Hepatocyte (in vitro differentiated cells): ENCODE measurements at regions not wholly inside any gene's neighbourhood (a gene's known extent, or its start where the extent isn't known, plus 50 kb on each side); places are given as distances from the start of the nearest gene placed in this dataset.

Source experiments
- EZH2 ChIP-seq: fragments of 200-600 bp; sonication (generic); IDR thresholded peaks from 2 replicates; pipeline ENCODE4 v1.6.1; 2016; ENCODE audit warnings: antibody characterized with exemption, mild to moderate bottlenecking, borderline replicate concordance
- TF ChIP-seq, protein P1 (sequence below): fragments of 200-600 bp; sonication (generic); IDR thresholded peaks from 2 replicates; pipeline ENCODE4 v1.5.1; 2016; ENCODE audit warnings: antibody characterized with exemption, mild to moderate bottlenecking; ENCODE audit not compliant: poor library complexity

DNA sequence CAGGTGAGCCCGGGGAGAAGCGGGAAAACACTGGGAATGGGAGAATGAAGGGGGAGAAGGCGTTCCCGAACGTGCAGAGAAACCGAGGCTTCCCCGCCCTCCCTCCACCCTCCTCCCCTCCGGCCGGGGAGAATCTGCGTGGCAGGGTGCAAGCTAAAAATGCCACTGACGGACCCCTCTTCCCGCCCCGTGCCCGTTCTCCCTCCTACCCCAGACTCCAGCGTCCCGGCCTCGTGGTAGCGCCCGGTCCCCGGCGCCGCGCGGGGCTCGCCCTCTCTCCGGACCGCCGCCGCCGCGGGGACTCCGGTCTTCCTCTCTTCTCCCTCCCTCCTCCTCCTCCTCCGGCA is 81.6 kb upstream of the AK4 start:
- TF ChIP-seq EZH2, result no peak
- TF ChIP-seq, protein P1, sequence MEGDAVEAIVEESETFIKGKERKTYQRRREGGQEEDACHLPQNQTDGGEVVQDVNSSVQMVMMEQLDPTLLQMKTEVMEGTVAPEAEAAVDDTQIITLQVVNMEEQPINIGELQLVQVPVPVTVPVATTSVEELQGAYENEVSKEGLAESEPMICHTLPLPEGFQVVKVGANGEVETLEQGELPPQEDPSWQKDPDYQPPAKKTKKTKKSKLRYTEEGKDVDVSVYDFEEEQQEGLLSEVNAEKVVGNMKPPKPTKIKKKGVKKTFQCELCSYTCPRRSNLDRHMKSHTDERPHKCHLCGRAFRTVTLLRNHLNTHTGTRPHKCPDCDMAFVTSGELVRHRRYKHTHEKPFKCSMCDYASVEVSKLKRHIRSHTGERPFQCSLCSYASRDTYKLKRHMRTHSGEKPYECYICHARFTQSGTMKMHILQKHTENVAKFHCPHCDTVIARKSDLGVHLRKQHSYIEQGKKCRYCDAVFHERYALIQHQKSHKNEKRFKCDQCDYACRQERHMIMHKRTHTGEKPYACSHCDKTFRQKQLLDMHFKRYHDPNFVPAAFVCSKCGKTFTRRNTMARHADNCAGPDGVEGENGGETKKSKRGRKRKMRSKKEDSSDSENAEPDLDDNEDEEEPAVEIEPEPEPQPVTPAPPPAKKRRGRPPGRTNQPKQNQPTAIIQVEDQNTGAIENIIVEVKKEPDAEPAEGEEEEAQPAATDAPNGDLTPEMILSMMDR, result no peak
